ENCODE measurements at regions not wholly inside any gene's neighbourhood (a gene's known extent, or its start where the extent isn't known, plus 50 kb on each side); places are given as distances from the start of the nearest gene placed in this dataset.
"Not testable (repeated sequence)": the region's sequence is repeated elsewhere in the genome, so short reads cannot be mapped to it uniquely, and the experiment has no call there.

GRCh38 chr22:23431337-23432072 lies 148.6 kb downstream of the IGLL1 start (continued):
- no peak for TF ChIP-seq THRA (CRISPR knock-in tag; IDR thresholded peaks at IDR 0.05; ENCODE audit: borderline replicate concordance)
- TF ChIP-seq RFX5 (IDR thresholded peaks at IDR 0.05; ENCODE audit: low read depth, low read length), result no peak
- no peak for TF ChIP-seq KAT8 (CRISPR knock-in tag; IDR thresholded peaks at IDR 0.05)
- TF ChIP-seq ZNF18 (CRISPR knock-in tag; IDR thresholded peaks at IDR 0.05; ENCODE audit: insufficient replicate concordance), result no peak
- TF ChIP-seq ZNF749 (CRISPR knock-in tag; IDR thresholded peaks at IDR 0.05; ENCODE audit: borderline replicate concordance), result no peak
- TF ChIP-seq BRCA1 (CRISPR knock-in tag; IDR thresholded peaks at IDR 0.05), result no peak
- TF ChIP-seq RFX3 (CRISPR knock-in tag; IDR thresholded peaks at IDR 0.05), result no peak
- TF ChIP-seq RORA (CRISPR knock-in tag; IDR thresholded peaks at IDR 0.05), result no peak

DNA sequence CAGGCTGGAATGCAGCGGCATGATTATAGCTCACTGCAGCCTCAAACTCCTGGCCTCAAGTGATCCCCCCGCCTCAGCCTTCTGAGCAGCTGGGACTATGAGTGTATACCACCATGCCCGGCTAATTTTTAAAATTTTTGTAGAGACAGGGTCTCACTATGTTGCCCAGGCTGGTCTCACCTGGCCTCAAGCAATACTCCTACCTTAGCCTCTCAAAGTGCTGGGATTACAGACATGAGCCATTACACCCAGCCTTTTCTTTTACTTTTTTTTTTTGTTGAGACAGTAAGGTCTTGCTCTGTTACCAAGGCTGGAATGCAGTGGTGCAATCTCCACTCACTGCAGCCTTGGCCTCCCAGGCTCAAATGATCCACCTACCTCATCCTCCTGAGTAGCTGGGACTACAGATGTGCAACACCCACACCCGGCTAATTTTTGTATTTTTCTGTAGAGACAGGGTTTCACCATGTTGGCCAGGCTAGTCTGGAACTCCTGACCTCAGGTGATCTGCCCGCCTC lies 155.5 kb downstream of the IGLL1 start:
- BruUV-seq (replicated peaks); in situ Hi-C loops (cut with HindIII; ENCODE audit: extremely low pct_ligation_motif_present, low pct_unique_long_range_greater_than_20kb); H4K20me1 ChIP-seq (ENCODE audit: insufficient read depth, low read length); H3K4me3 ChIP-seq (replicated peaks in 1 of 3; ENCODE audit: insufficient read depth in 1 of 3, low read depth in 2 of 3, low read length in 3 of 3); H3K4me2 ChIP-seq (ENCODE audit: low read depth, low read length); CTCF ChIA-PET (ENCODE audit: low intra/inter-chr PET ratio, low total read pairs); H3K36me3 ChIP-seq (replicated peaks in 1 of 2; ENCODE audit: control insufficient read depth in 1 of 2, insufficient read depth in 2 of 2, low read length in 2 of 2); DNase-seq (ENCODE audit: low spot score); H3K9me3 ChIP-seq (ENCODE audit: low read length); H3K79me2 ChIP-seq (ENCODE audit: insufficient read depth, low read length); H3K27ac ChIP-seq (ENCODE audit: extremely low read length, insufficient read depth, low read length); H3K9ac ChIP-seq (ENCODE audit: insufficient read depth, low read depth, low read length); POLR2A ChIA-PET; intact Hi-C loops (cut with micrococcal nuclease; ENCODE audit: unreplicated experiment); FAIRE-seq; H2AFZ ChIP-seq (ENCODE audit: low read length): not testable (repeated sequence)
- Histone ChIP-seq H3K4me1 (ENCODE audit: insufficient read depth, low read length) (peaks cover 27% of the 10 kb centered on the region), H3K27me3 (ENCODE audit: control insufficient read depth in 1 of 2, insufficient read depth in 2 of 2, low read length in 2 of 2) (peaks cover 1 to 17% of the 10 kb centered on the region in 2 experiments; a peak in 2 of 5 replicates)
- peak; percentile 58 for ATAC-seq
- TF ChIP-seq CEBPG (CRISPR knock-in tag; IDR thresholded peaks at IDR 0.05), result 0 out of 2 replicates have a peak, but pooled peaks have one; percentile 34
- TF ChIP-seq TEAD3 (CRISPR knock-in tag; optimal IDR thresholded peaks at IDR 0.05; ENCODE audit: borderline replicate concordance), result peak; percentile 79
- TF ChIP-seq ZNF362 (CRISPR knock-in tag; IDR thresholded peaks at IDR 0.05; ENCODE audit: borderline replicate concordance), result peak; percentile 18; the same call in 1 of the 2 replicates
- WGBS (ENCODE audit: low lambda C conversion rate), result 48% methylated on average over 5 of the region's 5 CpGs
